Loucy (cell line): ENCODE measurements at regions not wholly inside any gene's neighbourhood (a gene's known extent, or its start where the extent isn't known, plus 50 kb on each side); places are given as distances from the start of the nearest gene placed in this dataset.

Source experiments
- EZH2phosphoT487 ChIP-seq: fragments of 200-600 bp; IDR thresholded peaks from 2 replicates; pipeline ENCODE4 v1.6.1; 2018; ENCODE audit warnings: antibody characterized with exemption, mild to moderate bottlenecking, moderate library complexity, borderline replicate concordance
- TF ChIP-seq, protein P1 (sequence below): fragments of 200-600 bp; sonication (generic); conservative IDR thresholded peaks from 2 replicates; pipeline ENCODE4 v1.5.1; 2014; ENCODE audit warnings: mild to moderate bottlenecking, antibody characterized with exemption, low read length

DNA sequence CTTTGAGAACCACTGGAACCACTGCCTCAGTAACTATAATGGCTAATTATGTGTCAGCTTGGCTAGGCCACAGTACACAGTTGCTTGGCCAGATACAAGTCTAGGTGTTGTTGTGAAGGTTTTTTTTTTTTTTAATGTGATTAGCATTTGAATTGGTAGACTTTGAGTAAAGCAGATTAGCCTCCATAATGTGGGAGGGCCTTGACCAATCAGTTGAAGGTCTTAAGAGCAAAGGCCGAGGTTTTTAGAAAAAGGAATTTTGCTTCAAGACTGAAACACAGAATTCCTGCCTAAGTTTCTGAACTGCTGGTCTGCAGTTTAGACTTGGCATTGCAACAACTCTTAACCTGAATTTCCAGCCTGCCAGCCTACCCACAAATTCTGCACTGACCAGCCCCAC is 451.6 kb upstream of the AZI2 start:
- TF ChIP-seq, protein P1, sequence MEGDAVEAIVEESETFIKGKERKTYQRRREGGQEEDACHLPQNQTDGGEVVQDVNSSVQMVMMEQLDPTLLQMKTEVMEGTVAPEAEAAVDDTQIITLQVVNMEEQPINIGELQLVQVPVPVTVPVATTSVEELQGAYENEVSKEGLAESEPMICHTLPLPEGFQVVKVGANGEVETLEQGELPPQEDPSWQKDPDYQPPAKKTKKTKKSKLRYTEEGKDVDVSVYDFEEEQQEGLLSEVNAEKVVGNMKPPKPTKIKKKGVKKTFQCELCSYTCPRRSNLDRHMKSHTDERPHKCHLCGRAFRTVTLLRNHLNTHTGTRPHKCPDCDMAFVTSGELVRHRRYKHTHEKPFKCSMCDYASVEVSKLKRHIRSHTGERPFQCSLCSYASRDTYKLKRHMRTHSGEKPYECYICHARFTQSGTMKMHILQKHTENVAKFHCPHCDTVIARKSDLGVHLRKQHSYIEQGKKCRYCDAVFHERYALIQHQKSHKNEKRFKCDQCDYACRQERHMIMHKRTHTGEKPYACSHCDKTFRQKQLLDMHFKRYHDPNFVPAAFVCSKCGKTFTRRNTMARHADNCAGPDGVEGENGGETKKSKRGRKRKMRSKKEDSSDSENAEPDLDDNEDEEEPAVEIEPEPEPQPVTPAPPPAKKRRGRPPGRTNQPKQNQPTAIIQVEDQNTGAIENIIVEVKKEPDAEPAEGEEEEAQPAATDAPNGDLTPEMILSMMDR, result no peak
- TF ChIP-seq EZH2phosphoT487, result no peak
